ENCODE measurements at regions not wholly inside any gene's neighbourhood (a gene's known extent, or its start where the extent isn't known, plus 50 kb on each side); places are given as distances from the start of the nearest gene placed in this dataset.
"Not testable (repeated sequence)": the region's sequence is repeated elsewhere in the genome, so short reads cannot be mapped to it uniquely, and the experiment has no call there.

DNA sequence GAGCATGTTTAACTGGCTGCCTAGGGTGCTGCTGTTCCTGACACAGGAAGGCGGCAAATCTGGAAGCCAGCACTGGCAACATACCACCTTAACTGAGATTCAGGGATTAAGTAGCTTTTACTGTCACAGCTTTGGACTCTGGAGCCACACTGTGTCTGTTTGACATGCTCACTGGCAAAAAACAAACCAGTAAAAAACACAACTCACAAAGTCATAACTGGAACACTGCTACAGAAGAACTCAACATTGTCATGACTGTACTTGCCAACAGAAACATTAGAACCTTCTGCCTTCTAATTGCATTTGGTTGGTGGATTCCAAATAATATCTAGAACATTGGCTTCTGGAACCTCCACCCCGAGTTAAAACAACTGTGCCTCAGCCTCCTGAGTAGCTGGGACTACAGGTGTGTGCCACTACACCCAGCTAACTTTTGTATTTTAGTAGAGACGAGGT, 117.6 kb downstream of the TTC6 start:
- DNase-seq, result no peak

DNA sequence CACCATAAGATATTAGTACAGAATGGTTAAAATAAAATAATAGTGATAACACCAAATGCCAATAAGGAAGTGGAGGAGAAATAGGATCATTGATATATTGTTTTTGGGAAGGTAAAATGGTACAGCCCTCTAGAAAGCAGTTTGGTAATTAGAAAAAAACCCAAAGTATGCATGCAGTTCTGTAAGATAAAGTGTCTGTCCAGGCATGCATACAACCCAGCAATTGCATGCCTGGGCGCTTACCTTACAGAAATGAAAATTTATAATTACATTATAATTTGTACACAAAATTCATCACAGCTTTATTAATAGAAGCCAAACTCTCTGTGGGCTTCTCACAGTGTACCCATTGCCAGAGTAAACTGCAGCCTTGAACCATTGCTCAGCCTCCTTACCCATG, 124.7 kb downstream of the TTC6 start:
- no peak for DNase-seq

DNA sequence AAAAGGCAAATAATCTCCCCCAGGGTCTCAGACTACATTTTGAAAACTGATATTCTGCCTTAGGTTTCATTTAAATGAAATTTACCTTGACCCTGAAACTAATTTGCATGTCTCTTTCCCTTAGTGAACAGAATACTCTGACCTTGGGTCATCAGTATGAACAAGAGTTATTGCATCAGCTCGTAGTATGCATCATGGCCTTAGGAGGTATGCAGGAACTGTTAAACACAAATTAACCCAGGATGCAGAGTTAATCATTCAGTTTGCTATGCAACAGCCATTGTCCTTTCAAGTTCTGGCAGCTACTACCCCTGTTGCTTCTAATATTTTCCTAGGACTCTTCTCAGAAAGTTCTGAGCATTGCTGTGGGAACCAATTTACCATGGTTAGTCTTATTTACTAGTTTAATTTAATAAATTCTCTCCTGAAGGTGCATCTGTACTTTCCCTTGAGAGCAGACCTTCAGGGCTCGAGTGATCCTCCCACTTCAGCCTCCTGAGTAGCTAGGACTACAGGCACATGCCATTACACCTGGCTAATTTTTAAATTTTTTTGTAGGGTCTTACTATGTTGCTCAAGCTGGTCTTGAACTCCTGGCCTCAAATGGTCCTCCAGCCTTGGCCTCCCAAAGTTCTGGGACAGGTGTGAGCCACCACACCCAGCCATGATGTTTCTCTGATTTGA, 126.7 kb downstream of the TTC6 start:
- DNase-seq, result no peak

DNA sequence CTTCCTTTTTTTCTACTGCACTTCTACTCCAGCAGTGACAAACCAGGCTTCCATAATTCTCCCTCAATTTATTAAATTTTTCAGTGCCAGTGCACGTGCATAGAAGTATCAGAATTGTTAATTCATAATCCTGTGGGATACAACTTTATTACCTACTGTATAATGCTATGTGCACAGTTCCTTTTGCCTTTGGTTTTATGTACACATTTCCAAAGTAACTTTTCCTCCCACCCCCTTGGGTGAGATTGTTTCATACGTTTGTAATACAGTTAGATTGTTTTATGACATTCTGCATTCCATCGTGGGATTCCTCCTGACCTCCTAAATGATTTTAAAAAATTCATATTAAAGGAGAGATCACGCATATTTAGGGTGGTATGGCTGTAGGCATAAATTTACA, 128.1 kb downstream of the TTC6 start:
- no peak for DNase-seq

DNA sequence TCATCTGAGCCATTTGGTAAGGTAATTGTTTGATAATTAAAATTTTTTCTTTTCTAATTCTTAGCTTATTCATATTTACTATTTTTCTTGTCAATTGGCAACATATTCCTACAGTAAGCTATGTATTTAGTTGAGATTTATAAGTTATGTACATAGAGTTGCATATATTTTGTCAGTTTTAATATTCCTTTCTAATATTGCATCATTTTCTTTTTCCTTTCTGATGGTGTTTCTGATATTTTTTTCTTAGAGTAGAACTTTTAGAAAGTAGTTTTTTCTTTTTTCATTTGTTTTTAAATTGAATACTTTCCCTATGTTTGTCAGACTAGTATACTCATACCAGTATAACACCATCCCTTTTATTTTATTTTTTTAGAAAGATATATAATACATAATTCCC, 131.3 kb downstream of the TTC6 start:
- no peak for DNase-seq

DNA sequence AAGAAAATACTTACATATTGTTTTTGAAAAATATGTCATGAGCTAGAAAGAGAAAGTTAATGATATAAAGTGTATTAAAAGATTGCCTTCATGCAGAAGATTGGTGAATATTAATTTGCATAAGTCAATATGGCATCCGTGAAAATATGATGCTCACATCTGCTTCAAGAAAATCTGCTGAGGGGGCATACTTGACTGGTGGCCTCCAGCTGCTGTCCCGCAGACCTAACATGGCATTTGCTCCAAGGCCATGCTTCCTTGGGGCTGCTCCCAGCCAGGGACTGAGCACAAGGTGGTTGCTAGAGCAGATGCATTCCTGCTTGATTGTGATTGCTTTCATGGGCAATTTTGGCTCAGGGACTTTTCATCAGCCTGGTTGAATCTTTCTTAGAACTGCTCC, 133.8 kb downstream of the TTC6 start:
- no peak for DNase-seq

DNA sequence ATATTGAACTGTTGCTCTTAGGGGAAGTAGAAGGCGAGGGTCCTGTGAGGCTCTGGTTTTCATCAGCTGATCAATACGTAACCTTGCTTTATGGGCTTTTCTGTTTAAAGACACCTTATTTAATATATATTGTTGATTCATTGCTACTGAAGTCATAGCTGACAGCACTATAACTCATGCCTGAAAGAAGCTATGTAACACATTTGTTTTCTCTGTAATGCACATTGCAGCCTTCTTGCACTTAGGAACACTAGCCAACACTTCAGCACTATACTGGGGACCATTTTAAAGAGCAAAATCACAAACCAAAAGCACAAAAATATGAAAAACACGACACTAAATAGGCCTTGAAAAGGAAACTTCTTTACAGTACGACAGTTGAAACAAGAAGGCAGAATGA, 135.7 kb downstream of the TTC6 start:
- no peak for DNase-seq

DNA sequence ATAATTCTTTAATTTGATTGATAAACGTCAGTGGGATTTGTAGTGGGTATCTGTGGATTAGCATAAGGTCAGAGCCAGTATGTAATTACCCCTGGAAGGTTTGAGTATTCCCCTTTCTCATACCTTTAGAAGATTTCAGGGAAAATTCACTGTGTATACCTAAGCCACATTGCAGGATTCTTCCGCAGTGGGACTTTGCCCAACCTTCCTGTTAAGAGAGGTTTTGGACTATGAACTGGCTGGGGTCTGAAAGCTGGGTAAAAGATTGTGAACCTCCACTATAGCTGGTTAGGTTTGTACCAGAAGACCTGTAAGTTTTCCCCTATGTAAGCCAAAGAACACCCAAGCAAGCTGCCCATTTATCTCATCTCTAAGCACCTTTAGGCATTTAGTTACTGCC, 150.2 kb downstream of the TTC6 start:
- no peak for DNase-seq

DNA sequence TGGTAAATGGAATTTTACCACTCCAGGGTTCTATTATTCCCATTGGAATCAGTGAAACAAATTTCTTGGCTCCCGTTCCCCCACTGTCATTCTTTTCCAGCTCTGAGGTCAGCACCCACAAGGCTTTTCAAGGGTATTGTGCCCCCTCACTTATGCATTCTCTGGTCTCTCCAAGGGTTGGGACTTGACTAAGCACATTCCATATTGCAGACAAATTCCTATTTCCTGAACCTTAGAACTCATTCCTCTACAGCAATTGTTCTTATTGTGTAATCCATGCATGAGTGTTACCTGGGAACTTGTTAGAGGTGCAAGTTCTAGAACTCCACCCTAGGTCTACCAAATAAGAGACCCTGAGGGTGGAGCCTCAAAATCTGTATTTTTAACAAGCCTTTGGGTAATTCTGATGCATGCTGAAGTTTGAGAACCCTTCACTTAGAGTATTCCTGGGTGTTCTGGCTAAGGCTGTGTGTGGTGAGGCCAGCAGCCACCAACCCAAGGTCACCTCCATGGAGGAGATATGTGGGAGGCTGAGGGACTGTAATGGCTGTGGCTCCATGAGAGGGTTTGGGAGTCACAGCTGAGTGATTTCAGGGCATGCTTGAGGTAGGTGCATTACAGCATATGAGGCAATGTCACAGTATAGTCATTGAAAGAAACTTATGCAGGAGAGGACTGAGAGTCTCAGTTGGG, 150.9 kb downstream of the TTC6 start:
- DNase-seq, result no peak

DNA sequence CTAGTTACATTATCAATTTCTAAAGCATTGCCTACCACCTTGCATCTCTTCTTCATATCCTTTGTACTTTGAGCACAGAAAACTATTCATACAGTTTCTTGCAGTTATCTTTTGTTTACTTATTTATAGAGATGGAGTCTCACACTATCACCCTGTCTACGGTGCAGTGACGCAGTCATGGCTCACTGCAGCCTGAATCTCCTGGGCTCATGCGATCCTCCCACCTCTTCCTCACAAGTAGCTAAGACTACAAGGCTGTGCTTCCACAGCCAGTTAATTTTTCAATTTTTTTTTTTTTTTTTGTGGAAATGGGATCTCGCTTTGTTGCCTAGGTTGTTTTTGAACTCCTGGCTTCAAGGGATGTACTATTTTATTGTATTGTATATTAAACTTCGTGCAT, 158.0 kb downstream of the TTC6 start:
- no peak for DNase-seq

DNA sequence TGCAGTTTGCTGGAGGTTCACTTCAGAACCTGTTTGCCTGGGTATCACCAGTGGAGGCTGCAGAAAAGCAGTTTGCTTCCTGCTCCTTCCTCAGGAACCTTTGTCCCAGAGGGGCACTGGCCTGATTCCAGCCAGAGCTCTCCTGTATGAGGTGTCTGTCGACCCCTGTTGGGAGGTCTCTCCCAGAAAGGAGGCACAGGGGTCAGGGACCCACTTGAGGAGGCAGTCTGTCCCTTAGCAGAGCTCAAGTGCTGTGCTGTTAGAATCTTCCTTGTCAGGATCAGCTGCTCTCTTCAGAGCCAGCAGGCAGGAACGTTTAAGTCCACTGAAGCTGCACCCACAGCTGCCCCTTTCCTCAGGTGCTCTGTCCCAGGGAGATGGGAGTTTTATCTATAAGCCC, 164.8 kb downstream of the TTC6 start:
- not testable (repeated sequence) for DNase-seq

DNA sequence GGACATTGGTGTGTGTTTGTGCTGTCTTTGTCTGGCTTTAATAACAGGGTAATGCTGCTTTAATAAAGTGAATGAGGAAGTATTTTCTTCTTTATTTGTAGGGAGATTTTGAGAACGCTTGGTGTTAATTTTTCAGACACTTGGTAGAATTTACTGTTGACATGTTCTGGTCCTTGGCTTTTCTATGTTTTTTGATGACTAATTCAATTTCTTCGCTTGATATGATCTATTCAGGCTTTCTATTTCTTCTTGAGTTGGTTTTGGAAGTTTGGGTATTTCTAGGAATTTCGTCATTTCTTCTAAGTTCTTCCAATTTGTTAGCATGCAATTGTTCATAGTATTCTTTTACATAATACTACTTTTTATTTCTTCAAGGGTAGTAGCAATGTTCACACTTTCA, 167.8 kb downstream of the TTC6 start:
- DNase-seq, result no peak

DNA sequence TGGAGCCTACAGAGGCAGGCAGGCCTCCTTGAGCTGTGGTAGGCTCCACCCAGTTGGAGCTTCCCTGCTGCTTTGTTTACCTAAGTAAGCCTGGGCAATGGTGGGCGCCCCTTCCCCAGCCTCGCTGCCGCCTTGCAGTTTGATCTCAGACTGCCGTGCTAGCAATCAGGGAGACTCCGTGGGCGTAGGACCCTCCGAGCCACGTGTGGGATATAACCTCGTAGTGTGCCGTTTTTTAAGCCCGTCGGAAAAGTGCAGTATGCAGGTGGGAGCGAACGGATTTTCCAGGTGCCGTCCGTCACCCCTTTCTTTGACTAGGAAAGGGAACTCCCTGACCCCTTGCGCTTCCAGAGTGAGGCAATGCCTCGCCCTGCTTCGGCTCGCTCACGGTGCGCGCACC, 176.9 kb downstream of the TTC6 start:
- DNase-seq, result not testable (repeated sequence)

DNA sequence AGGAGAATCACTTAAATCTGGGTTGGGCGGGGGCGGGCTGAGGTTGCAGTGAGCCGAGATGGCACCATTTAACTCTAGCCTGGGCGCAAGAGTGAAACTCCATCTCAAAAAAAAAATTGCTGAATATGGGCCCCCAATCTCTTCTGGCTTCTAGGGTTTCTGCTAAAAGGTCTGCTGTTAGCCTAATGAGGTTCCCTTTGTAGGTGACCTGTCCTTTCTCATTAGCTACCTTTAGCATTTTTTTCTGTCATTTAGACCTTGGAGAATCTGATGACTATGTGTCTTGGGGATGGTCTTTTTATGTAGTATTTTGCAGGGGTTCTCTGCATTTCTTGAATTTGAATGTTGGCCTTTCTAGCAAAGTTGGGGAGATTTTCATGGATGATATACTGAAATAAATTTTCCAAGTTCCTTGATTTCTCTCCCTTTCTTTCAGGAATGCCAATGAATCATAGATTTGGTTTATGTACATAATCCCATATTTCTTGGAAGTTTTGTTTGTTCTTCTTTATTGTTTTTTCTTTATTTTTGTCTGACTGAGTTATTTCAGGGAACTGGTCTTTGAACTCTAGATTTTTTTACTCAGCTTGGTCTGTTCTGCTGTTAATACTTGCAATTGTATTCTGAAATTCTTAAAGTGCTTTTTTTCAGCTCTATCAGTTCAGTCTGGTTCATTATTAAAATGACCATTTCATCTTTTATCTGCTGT, 181.5 kb downstream of the TTC6 start:
- no peak for DNase-seq

DNA sequence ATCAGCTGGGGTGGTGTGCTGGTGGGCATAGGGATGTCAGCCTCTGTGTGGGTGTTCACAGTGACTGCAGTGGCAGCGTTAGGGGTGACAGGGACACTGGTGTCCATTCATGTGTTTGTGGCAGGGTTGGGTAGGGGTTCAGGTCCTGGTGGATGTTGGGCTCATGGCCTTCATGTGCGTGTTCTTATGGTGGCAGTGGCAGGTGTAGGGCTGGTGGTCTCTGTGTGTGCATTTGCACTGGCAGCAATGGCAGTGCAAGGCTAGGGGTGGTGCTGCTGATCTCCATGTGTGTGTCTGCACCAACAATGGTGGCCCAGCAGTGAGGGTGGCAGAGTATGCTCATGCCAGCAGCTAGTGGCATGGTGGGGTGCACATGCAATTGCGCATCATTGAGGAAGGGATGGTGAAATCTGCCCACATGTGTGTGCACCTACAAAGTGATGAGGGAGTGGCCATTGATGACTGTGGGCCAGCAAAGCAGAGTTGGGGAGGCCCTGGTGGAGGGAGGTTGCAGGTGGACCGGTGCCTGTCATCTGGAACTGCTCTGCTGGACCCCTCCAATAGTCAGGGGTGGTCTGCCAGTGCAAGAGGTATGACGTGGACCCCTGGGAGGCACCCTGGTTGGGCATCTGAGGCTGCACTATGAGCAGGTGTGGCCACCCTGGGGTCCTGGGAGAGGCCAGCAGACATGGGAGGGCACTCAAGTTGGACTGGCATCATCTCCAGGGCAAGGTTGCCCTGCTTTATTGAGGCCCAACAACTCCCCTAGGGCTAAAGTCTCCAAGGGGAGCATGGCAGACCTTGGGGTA, 182.9 kb downstream of the TTC6 start:
- no peak for DNase-seq

DNA sequence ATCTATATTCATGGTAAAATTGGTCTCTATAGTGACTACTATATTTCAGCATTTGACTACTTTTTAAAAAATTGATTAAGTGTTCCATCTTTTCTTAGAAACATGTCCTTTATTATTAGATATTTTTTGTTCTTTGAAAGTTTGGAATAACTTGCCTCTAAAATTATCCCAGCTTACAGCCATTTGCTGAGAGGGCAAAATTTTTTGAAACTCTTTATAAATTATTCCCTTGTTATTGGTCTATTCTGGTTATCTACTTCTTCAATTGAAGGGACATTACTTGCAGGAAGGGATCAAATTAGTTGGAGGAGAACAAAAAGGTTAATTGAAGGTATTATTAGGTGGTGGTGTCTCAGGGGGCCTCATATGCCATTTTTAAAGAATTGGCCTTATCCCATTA, 184.1 kb downstream of the TTC6 start:
- DNase-seq, result no peak

DNA sequence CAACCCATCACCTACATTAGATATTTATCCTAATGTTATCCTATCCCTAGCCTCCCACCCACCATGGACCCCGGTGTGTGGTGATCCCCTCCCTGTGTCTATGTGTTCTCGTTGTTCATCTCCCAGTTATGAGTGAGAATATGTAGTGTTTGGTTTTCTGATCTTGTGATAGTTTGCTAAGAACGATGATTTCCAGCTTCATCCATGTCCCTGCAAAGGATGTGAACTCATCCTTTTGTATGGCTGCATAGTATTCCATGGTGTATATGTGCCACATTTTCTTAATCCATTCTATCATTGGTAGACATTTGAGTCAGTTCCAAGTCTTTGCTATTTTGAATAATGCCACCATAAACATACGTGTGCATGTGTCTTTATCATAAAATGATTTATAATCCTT, 185.3 kb downstream of the TTC6 start:
- not testable (repeated sequence) for DNase-seq

DNA sequence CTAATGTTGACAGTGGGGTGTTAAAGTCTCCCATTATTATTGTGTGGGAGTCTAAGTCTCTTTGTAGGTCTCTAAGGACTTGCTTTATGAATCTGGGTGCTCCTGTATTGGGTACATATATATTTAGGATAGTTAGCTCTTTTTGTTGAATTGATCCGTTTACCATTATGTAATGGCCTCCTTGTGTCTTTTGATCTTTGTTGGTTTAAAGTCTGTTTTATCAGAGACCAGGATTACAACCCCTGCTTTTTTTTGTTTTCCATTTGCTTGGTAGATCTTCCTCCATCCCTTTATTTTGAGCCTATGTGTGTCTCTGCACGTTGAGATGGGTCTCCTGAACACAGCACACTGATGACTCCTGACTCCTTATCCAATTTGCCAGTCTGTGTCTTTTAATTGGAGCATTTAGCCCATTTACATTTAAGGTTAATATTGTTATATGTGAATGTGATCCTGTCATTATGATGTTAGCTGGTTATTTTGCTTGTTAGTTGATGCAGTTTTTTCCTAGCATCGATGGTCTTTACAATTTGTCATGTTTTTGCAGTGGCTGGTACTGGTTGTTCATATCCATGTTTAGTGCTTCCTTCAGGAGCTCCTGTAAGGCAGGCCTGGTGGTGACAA, 188.9 kb downstream of the TTC6 start:
- DNase-seq, result not testable (repeated sequence)

DNA sequence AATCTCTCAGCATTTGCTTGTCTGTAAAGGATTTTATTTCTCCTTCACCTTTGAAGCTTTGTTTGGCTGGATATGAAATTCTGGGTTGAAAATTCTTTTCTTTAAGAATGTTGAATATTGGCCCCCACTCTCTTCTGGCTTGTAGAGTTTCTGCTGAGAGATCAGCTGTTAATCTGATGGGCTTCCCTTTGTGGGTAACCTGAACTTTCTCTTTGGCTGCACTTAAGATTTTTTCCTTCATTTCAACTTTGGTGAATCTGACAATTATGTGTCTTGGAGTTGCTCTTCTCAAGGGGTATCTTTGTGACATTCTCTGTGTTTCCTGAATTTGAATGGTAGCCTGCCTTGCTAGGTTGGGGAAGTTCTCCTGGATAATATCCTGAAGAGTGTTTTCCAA, 189.4 kb downstream of the TTC6 start:
- not testable (repeated sequence) for DNase-seq

DNA sequence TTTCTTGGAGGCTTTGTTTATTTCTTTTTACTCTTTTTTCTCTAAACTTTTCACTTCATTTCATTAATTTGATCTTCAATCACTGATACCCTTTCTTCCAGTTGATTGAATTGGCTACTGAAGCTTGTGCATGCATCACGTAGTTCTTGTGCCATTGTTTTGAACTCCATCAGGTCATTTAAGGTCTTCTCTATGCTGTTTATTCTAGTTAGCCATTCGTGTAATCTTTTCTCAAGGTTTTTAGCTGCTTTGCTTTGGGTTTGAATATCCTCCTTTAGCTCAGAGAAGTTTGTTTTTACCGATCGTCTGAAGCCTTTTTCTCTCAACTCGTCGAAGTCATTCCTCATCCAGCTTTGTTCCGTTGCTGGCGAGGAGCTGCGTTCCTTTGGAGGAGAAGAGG, 189.9 kb downstream of the TTC6 start:
- not testable (repeated sequence) for DNase-seq

DNA sequence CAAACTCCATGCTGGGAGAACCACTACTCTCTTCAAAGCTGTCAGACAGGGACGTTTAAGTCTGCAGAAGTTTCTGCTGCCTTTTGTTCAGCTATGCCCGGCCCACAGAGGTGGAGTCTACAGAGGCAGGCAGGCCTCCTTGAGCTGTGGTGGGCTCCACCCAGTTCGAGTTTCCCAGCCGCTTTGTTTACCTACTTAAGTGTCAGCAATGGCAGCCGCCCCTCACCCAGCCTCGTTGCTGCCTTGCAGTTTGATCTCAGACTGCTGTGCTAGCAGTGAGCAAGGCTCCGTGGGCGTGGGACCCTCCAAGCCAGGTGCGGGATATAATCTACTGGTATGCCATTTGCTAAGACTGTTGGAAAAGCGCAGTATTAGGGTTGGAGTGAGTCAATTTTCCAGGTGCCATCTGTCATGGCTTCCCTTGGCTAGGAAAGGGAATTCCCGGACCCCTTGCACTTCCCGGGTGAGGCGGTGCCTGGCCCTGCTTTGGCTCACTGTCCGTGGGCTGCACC, 190.7 kb downstream of the TTC6 start:
- not testable (repeated sequence) for DNase-seq

DNA sequence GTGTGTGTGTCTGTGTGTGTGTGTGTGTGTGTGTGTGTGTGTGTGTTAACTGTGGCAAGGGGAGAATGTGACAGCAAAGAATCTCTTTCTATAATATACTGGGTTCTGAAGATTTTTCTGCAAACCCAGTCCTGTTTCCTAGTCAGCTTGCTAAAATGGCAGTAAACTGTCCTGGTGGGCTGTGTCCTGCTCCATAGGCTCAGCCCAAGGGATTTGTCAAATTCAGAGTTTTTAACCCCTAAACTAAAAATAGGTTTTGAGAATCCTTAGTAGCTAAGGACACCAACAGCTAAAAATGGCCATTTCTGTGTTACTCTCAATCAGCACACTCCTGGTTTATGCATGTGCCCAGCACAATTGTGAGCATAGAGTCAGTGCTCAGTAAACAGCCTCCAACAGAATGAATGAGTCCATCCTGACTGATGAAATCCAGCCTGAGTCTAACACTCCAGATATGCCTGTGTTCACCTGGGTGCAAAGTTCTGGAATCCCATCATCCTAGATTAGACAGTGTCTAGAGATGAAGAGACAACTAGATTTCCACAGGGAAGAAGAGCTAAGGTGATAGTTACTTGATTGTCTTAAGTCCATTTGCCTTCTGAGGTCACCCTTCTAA, 192.6 kb downstream of the TTC6 start:
- DNase-seq, result no peak
